HCT116 (cell line): ENCODE measurements at regions not wholly inside any gene's neighbourhood (a gene's known extent, or its start where the extent isn't known, plus 50 kb on each side); places are given as distances from the start of the nearest gene placed in this dataset.

Source experiments
- ATAC-seq: fragments of 200-7000 bp; cut with Tn5 transposase; 2 replicates; pipeline ENCODE4 v1.9.1; 2020; ENCODE audit warnings: mild to moderate bottlenecking, moderate library complexity
- BruUV-seq: library from RNA; stranded (reverse); fragments of 400-500 nt; replicated peaks from 2 replicates; lab custom pipeline; 2021; lab: Mats Ljungman, UMichigan
- CTCF ChIA-PET: fragments of 300-600 bp; sonication (Branson Sonifier 250); formaldehyde crosslinking; loops from one replicate; lab custom pipeline; 2021; ENCODE audit warnings: antibody characterized with exemption; lab: Charles Lee
- POLR2A ChIA-PET: fragments of 300-600, 350-600 bp; sonication (Branson Sonifier 250); formaldehyde crosslinking; loops from one replicate; lab custom pipeline; 2021; ENCODE audit warnings: antibody characterized with exemption; lab: Charles Lee
- RAD21 ChIA-PET, 2 experiments: fragments of 300-600 bp; sonication (Branson Sonifier 250); formaldehyde crosslinking; loops; one replicate each; lab custom pipeline; 2023; ENCODE audit warnings: low total read pairs in 2 of 2; ENCODE audit not compliant: uncharacterized antibody in 2 of 2, unreplicated experiment in 2 of 2, low non-redundant PET in 1 of 2; lab: Charles Lee
- DNase-seq: peaks from one replicate; pipeline ENCODE4 v3.0.0-alpha.2; 2010; ENCODE audit warnings: low read depth, low spot score
- H2AFZ ChIP-seq: fragments of 200-600 bp; shearing (Covaris generic), sonication (generic); 2 replicates; pipeline ENCODE4 v1.6.1; 2017; ENCODE audit warnings: low read depth, mixed run types, mixed read lengths, antibody characterized with exemption, low read length; ENCODE audit not compliant: poor library complexity, severe bottlenecking
- H3K27ac ChIP-seq: 2 replicates; pipeline ENCODE4 v1.5.1; 2012; ENCODE audit warnings: low read depth, low read length
- H3K27me3 ChIP-seq: fragments of 200-600 bp; sonication (generic); 2 replicates; pipeline ENCODE4 v1.6.1; 2016; ENCODE audit warnings: mixed run types, low read length, mixed read lengths; ENCODE audit not compliant: insufficient read depth
- H3K36me3 ChIP-seq, 2 experiments: fragments of 200-500 bp in 1 of 2; fragments of 200-600 bp in 1 of 2; sonication (Bioruptor generic) in 1 of 2; sonication (generic) in 1 of 2; 2 replicates each; pipeline versions ENCODE4 v1.5.1 to v1.6.1; 2014 to 2016; ENCODE audit warnings: low read length in 2 of 2, inconsistent platforms in 1 of 2, mixed read lengths in 1 of 2, mixed run types in 1 of 2; ENCODE audit not compliant: insufficient read depth in 2 of 2, control insufficient read depth in 1 of 2
- H3K4me1 ChIP-seq, 2 experiments: fragments of 200-600 bp in 1 of 2; sonication (generic) in 1 of 2; 2 replicates each; pipeline versions ENCODE4 v1.5.1 to v1.6.1; 2012 to 2017; ENCODE audit warnings: low read length in 2 of 2, inconsistent platforms in 1 of 2, mild to moderate bottlenecking in 1 of 2, mixed read lengths in 1 of 2, mixed run types in 1 of 2, moderate library complexity in 1 of 2; ENCODE audit not compliant: insufficient read depth in 2 of 2, control insufficient read depth in 1 of 2
- H3K4me2 ChIP-seq: fragments of 200-600 bp; sonication (generic); 2 replicates; pipeline ENCODE4 v1.6.1; 2017; ENCODE audit warnings: mixed run types, low read length, mixed read lengths
- H3K4me3 ChIP-seq, 2 experiments: fragments of 200-600 bp in 1 of 2; sonication (generic) in 1 of 2; replicated peaks in 1 of 2; 2 replicates each; pipeline ENCODE4 v1.5.1; 2011 to 2016; ENCODE audit warnings: low read length in 2 of 2, control low read depth in 1 of 2, low read depth in 1 of 2, mild to moderate bottlenecking in 1 of 2, mixed read lengths in 1 of 2, mixed run types in 1 of 2
- H3K79me2 ChIP-seq: fragments of 200-600 bp; sonication (generic); 2 replicates; pipeline ENCODE4 v1.6.1; 2017; ENCODE audit warnings: mild to moderate bottlenecking, mixed run types, low read length, moderate library complexity, mixed read lengths; ENCODE audit not compliant: insufficient read depth
- H3K9ac ChIP-seq: fragments of 200-600 bp; sonication (generic); 2 replicates; pipeline ENCODE4 v1.6.1; 2016; ENCODE audit warnings: low read length, mixed read lengths
- H3K9me2 ChIP-seq: fragments of 200-600 bp; sonication (generic), shearing (Covaris generic); 2 replicates; pipeline ENCODE4 v1.6.1; 2017; ENCODE audit warnings: mixed run types, mild to moderate bottlenecking, moderate library complexity; ENCODE audit not compliant: insufficient read depth
- H3K9me3 ChIP-seq, 2 experiments: fragments of 200-500 bp in 1 of 2; fragments of 200-600 bp in 1 of 2; sonication (Bioruptor generic) in 1 of 2; sonication (generic) in 1 of 2; 2 replicates each; pipeline ENCODE4 v1.6.1; 2014 to 2017; ENCODE audit warnings: low read length in 2 of 2, mixed read lengths in 2 of 2, inconsistent platforms in 1 of 2, low read depth in 1 of 2, mild to moderate bottlenecking in 1 of 2, mixed run types in 1 of 2, moderate library complexity in 1 of 2; ENCODE audit not compliant: control insufficient read depth in 1 of 2, insufficient read depth in 1 of 2
- H4K20me1 ChIP-seq: fragments of 200-600 bp; sonication (generic), shearing (Covaris generic); 2 replicates; pipeline ENCODE4 v1.6.1; 2017; ENCODE audit warnings: mixed run types, mild to moderate bottlenecking, moderate library complexity; ENCODE audit not compliant: insufficient read depth
- CBX3 ChIP-seq: IDR thresholded peaks from 2 replicates; pipeline ENCODE4 v1.6.1; 2012; ENCODE audit warnings: low read depth
- CEBPB ChIP-seq: IDR thresholded peaks from 2 replicates; pipeline ENCODE4 v1.6.1; 2012; ENCODE audit warnings: low read depth
- ELF1 ChIP-seq: IDR thresholded peaks from 2 replicates; pipeline ENCODE4 v1.6.1; 2012; ENCODE audit warnings: low read depth, borderline replicate concordance
- EZH2 ChIP-seq: fragments of 200-600 bp; sonication (generic); IDR thresholded peaks from 2 replicates; pipeline ENCODE4 v1.6.1; 2017; ENCODE audit warnings: antibody characterized with exemption, mixed run types
- EZH2phosphoT487 ChIP-seq: fragments of 200-600 bp; IDR thresholded peaks from 2 replicates; pipeline ENCODE4 v1.6.1; 2018; ENCODE audit warnings: antibody characterized with exemption, borderline replicate concordance
- FOSL1 ChIP-seq: IDR thresholded peaks from 2 replicates; pipeline ENCODE4 v1.6.1; 2012; ENCODE audit warnings: low read depth
- JUND ChIP-seq: IDR thresholded peaks from 2 replicates; pipeline ENCODE4 v1.6.1; 2012
- POLR2A ChIP-seq: IDR thresholded peaks from 2 replicates; pipeline ENCODE4 v1.7.0; 2011; ENCODE audit warnings: borderline replicate concordance; ENCODE audit not compliant: insufficient read depth, insufficient read length; ENCODE audit errors: extremely low read depth
- POLR2AphosphoS5 ChIP-seq: IDR thresholded peaks from 2 replicates; pipeline ENCODE4 v1.6.1; 2011; ENCODE audit warnings: mild to moderate bottlenecking, low read depth, low read length, moderate library complexity
- RAD21 ChIP-seq: IDR thresholded peaks from 2 replicates; pipeline ENCODE4 v1.6.1; 2012; ENCODE audit warnings: low read depth, mild to moderate bottlenecking
- TCF7L2 ChIP-seq: IDR thresholded peaks from 2 replicates; pipeline ENCODE4 v1.7.0; 2011; ENCODE audit warnings: borderline replicate concordance, inconsistent platforms; ENCODE audit not compliant: insufficient read depth, insufficient read length; ENCODE audit errors: extremely low read depth
- YY1 ChIP-seq: IDR thresholded peaks from 2 replicates; pipeline ENCODE4 v1.6.1; 2011; ENCODE audit warnings: low read length, low read depth, moderate library complexity, mild to moderate bottlenecking; ENCODE audit not compliant: insufficient replicate concordance; ENCODE audit errors: extremely low read depth
- ZFX ChIP-seq: fragments of 450-650 bp; IDR thresholded peaks from 2 replicates; pipeline ENCODE4 v1.6.1; 2017
- ZNF274 ChIP-seq: fragments of 200-500 bp; sonication (Bioruptor generic); IDR thresholded peaks from 2 replicates; pipeline ENCODE4 v1.6.1; 2014; ENCODE audit warnings: mild to moderate bottlenecking, low read depth, low read length, inconsistent platforms
- intact Hi-C: fragments of 100-400 bp; cut with micrococcal nuclease; formaldehyde crosslinking; loops from 2 replicates; pipeline ENCODE4 v1.10.0; 2022
- TF ChIP-seq, protein P1 (sequence below), 3 experiments: fragments of 200-600 bp in 1 of 3; sonication (generic) in 1 of 3; IDR thresholded peaks in 2 of 3; conservative IDR thresholded peaks in 1 of 3; 2 replicates each; pipeline ENCODE4 v1.5.1; 2012 to 2017; ENCODE audit warnings: low read depth in 2 of 3, low read length in 2 of 3, antibody characterized with exemption in 1 of 3, borderline replicate concordance in 1 of 3, control low read depth in 1 of 3, mild to moderate bottlenecking in 1 of 3, mixed read lengths in 1 of 3, mixed run types in 1 of 3, moderate library complexity in 1 of 3; ENCODE audit not compliant: insufficient read depth in 1 of 3
- TF ChIP-seq, protein P2 (sequence below): IDR thresholded peaks from 2 replicates; pipeline ENCODE4 v1.6.1; 2012
- TF ChIP-seq, protein P3 (sequence below): IDR thresholded peaks from 2 replicates; pipeline ENCODE4 v1.6.1; 2011; ENCODE audit warnings: mild to moderate bottlenecking, low read length, moderate library complexity; ENCODE audit not compliant: insufficient replicate concordance; ENCODE audit errors: extremely low read depth
- TF ChIP-seq, protein P4 (sequence below): IDR thresholded peaks from 2 replicates; pipeline ENCODE4 v1.6.1; 2012; ENCODE audit warnings: low read depth
- TF ChIP-seq, protein P5 (sequence below): IDR thresholded peaks from 2 replicates; pipeline ENCODE4 v1.6.1; 2012

DNA sequence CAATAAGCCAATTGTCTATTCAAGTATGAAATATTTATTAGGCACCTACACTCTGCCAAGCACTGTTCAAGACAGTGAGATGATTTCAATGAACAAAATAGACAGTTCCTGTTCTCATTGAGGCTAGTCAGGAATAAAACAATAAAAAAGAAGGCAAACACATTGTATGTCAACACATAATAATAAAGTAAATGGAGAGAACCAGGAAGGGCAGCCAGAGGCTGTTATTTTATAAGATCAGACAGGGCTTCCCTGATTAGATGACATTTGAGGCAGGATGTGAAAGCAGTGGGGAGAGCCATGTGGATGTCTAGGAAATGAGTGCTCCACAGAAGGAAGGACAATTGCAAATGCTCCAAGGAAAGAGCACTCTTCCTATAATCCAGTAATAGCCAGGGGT, 2371.1 kb downstream of the MAT2B start:
- H3K79me2 ChIP-seq = no peaks in the 10 kb centered on the region
- H3K4me3 ChIP-seq = no peak overlapping the region
- no peak overlapping the region for H2AFZ ChIP-seq
- H3K4me1 ChIP-seq = no peaks in the 10 kb centered on the region
- no peaks in the 10 kb centered on the region for H3K36me3 ChIP-seq
- H3K9me2 ChIP-seq = no peaks in the 10 kb centered on the region
- no peak overlapping the region for H3K9ac ChIP-seq
- H3K27ac ChIP-seq = no peak overlapping the region
- no peak overlapping the region for H3K4me2 ChIP-seq
- intact Hi-C loops = no loop called here
- peaks cover 12 to 15% of the 10 kb centered on the region in 2 experiments; a peak in 2 of 4 replicates for H3K9me3 ChIP-seq
- no TSS peak for BruUV-seq
- no peak for ATAC-seq
- ChIA-PET CTCF (no interaction called here), POLR2A (no interaction called here), RAD21 (no interaction called here)
- H4K20me1 ChIP-seq = no peaks in the 10 kb centered on the region
- DNase-seq = no peak
- H3K27me3 ChIP-seq = no peaks in the 10 kb centered on the region
- no peak for TF ChIP-seq JUND
- TF ChIP-seq EZH2phosphoT487 = no peak
- TF ChIP-seq FOSL1 = no peak
- no peak for TF ChIP-seq ELF1
- no peak for TF ChIP-seq EZH2
- no peak for TF ChIP-seq ZFX
- no peak for TF ChIP-seq CBX3
- TF ChIP-seq CEBPB = no peak
- TF ChIP-seq YY1 = no peak
- no peak for TF ChIP-seq POLR2A
- TF ChIP-seq, protein P1, sequence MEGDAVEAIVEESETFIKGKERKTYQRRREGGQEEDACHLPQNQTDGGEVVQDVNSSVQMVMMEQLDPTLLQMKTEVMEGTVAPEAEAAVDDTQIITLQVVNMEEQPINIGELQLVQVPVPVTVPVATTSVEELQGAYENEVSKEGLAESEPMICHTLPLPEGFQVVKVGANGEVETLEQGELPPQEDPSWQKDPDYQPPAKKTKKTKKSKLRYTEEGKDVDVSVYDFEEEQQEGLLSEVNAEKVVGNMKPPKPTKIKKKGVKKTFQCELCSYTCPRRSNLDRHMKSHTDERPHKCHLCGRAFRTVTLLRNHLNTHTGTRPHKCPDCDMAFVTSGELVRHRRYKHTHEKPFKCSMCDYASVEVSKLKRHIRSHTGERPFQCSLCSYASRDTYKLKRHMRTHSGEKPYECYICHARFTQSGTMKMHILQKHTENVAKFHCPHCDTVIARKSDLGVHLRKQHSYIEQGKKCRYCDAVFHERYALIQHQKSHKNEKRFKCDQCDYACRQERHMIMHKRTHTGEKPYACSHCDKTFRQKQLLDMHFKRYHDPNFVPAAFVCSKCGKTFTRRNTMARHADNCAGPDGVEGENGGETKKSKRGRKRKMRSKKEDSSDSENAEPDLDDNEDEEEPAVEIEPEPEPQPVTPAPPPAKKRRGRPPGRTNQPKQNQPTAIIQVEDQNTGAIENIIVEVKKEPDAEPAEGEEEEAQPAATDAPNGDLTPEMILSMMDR (IDR thresholded peaks at IDR 0.05 in 2 of 3, conservative IDR thresholded peaks at IDR 0.05 in 1 of 3; ENCODE audit: borderline replicate concordance in 1 of 3, insufficient read depth in 1 of 3, low read depth in 2 of 3, low read length in 2 of 3) = no peak
- TF ChIP-seq, protein P2, sequence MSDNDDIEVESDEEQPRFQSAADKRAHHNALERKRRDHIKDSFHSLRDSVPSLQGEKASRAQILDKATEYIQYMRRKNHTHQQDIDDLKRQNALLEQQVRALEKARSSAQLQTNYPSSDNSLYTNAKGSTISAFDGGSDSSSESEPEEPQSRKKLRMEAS = no peak
- TF ChIP-seq ZNF274 = no peak
- no peak for TF ChIP-seq RAD21
- TF ChIP-seq, protein P3, sequence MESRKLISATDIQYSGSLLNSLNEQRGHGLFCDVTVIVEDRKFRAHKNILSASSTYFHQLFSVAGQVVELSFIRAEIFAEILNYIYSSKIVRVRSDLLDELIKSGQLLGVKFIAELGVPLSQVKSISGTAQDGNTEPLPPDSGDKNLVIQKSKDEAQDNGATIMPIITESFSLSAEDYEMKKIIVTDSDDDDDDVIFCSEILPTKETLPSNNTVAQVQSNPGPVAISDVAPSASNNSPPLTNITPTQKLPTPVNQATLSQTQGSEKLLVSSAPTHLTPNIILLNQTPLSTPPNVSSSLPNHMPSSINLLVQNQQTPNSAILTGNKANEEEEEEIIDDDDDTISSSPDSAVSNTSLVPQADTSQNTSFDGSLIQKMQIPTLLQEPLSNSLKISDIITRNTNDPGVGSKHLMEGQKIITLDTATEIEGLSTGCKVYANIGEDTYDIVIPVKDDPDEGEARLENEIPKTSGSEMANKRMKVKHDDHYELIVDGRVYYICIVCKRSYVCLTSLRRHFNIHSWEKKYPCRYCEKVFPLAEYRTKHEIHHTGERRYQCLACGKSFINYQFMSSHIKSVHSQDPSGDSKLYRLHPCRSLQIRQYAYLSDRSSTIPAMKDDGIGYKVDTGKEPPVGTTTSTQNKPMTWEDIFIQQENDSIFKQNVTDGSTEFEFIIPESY = no peak
- TF ChIP-seq, protein P4, sequence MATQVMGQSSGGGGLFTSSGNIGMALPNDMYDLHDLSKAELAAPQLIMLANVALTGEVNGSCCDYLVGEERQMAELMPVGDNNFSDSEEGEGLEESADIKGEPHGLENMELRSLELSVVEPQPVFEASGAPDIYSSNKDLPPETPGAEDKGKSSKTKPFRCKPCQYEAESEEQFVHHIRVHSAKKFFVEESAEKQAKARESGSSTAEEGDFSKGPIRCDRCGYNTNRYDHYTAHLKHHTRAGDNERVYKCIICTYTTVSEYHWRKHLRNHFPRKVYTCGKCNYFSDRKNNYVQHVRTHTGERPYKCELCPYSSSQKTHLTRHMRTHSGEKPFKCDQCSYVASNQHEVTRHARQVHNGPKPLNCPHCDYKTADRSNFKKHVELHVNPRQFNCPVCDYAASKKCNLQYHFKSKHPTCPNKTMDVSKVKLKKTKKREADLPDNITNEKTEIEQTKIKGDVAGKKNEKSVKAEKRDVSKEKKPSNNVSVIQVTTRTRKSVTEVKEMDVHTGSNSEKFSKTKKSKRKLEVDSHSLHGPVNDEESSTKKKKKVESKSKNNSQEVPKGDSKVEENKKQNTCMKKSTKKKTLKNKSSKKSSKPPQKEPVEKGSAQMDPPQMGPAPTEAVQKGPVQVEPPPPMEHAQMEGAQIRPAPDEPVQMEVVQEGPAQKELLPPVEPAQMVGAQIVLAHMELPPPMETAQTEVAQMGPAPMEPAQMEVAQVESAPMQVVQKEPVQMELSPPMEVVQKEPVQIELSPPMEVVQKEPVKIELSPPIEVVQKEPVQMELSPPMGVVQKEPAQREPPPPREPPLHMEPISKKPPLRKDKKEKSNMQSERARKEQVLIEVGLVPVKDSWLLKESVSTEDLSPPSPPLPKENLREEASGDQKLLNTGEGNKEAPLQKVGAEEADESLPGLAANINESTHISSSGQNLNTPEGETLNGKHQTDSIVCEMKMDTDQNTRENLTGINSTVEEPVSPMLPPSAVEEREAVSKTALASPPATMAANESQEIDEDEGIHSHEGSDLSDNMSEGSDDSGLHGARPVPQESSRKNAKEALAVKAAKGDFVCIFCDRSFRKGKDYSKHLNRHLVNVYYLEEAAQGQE = no peak
- no peak for TF ChIP-seq POLR2AphosphoS5
- TF ChIP-seq TCF7L2 = no peak
- TF ChIP-seq, protein P5, sequence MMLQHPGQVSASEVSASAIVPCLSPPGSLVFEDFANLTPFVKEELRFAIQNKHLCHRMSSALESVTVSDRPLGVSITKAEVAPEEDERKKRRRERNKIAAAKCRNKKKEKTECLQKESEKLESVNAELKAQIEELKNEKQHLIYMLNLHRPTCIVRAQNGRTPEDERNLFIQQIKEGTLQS = no peak
